Liver (tissue), 8 donors: ENCODE measurements at regions not wholly inside any gene's neighbourhood (a gene's known extent, or its start where the extent isn't known, plus 50 kb on each side); places are given as distances from the start of the nearest gene placed in this dataset.

Experiments
- DNase-seq: peaks from one replicate; pipeline ENCODE4 v3.0.0-alpha.2; 2017; ENCODE audit warnings: low spot score
- H3K27ac ChIP-seq, 2 donors: one replicate each; pipeline ENCODE4 v1.7.0; 2013; ENCODE audit warnings: inconsistent platforms in 2 of 2, low read length in 2 of 2, control low read depth in 1 of 2, low read depth in 1 of 2, mild to moderate bottlenecking in 1 of 2
- H3K27me3 ChIP-seq, 4 donors: one replicate each; pipeline versions ENCODE4 v1.6.1 to v1.7.0; 2013; ENCODE audit warnings: low read length in 3 of 4, inconsistent platforms in 1 of 4, mild to moderate bottlenecking in 1 of 4, moderate library complexity in 1 of 4; ENCODE audit not compliant: control insufficient read depth in 4 of 4, insufficient read depth in 4 of 4
- H3K36me3 ChIP-seq, 4 donors: one replicate each; pipeline versions ENCODE4 v1.6.1 to v1.7.0; 2013; ENCODE audit warnings: low read length in 3 of 4, mild to moderate bottlenecking in 3 of 4, low read depth in 1 of 4, moderate library complexity in 1 of 4; ENCODE audit not compliant: control insufficient read depth in 4 of 4, insufficient read depth in 3 of 4
- H3K4me1 ChIP-seq, 4 donors: one replicate each; pipeline versions ENCODE4 v1.6.1 to v1.7.0; 2013; ENCODE audit warnings: low read length in 3 of 4, mild to moderate bottlenecking in 3 of 4, moderate library complexity in 1 of 4; ENCODE audit not compliant: control insufficient read depth in 4 of 4, insufficient read depth in 4 of 4
- H3K4me3 ChIP-seq, 3 donors: one replicate each; pipeline versions ENCODE4 v1.6.1 to v1.7.0; 2013; ENCODE audit warnings: low read length in 3 of 3, control low read depth in 1 of 3, low read depth in 1 of 3, mild to moderate bottlenecking in 1 of 3
- H3K9ac ChIP-seq, 2 donors: one replicate each; pipeline ENCODE4 v1.7.0; 2013; ENCODE audit warnings: low read length in 2 of 2, mild to moderate bottlenecking in 2 of 2, moderate library complexity in 2 of 2, control low read depth in 1 of 2, low read depth in 1 of 2
- H3K9me3 ChIP-seq, 4 donors: one replicate each; pipeline versions ENCODE4 v1.6.1 to v1.7.0; 2013; ENCODE audit warnings: low read length in 3 of 4; ENCODE audit not compliant: control insufficient read depth in 4 of 4
- EGR1 ChIP-seq, 2 donors: IDR thresholded peaks; 2 replicates each; pipeline ENCODE4 v1.6.1; 2016 to 2018; ENCODE audit warnings: antibody characterized with exemption in 2 of 2, low read depth in 2 of 2
- FOXA1 ChIP-seq: IDR thresholded peaks from 2 replicates; pipeline ENCODE4 v1.6.1; 2016; ENCODE audit warnings: antibody characterized with exemption
- FOXA2 ChIP-seq: IDR thresholded peaks from 2 replicates; pipeline ENCODE4 v1.6.1; 2016; ENCODE audit warnings: antibody characterized with exemption
- GABPA ChIP-seq, 2 donors: IDR thresholded peaks in 1 of 2; conservative IDR thresholded peaks in 1 of 2; 2 replicates each; pipeline ENCODE4 v1.6.1; 2016; ENCODE audit warnings: antibody characterized with exemption in 2 of 2, mild to moderate bottlenecking in 1 of 2, moderate library complexity in 1 of 2
- HNF4A ChIP-seq, 2 donors: conservative IDR thresholded peaks; 2 replicates each; pipeline ENCODE4 v1.6.1; 2016; ENCODE audit warnings: antibody characterized with exemption in 2 of 2, mild to moderate bottlenecking in 2 of 2
- HNF4G ChIP-seq: IDR thresholded peaks from 2 replicates; pipeline ENCODE4 v1.6.1; 2016; ENCODE audit warnings: antibody characterized with exemption
- JUND ChIP-seq, 2 donors: IDR thresholded peaks; 2 replicates each; pipeline ENCODE4 v1.6.1; 2016; ENCODE audit warnings: antibody characterized with exemption in 2 of 2
- NR2F2 ChIP-seq: IDR thresholded peaks from 2 replicates; pipeline ENCODE4 v1.6.1; 2016; ENCODE audit warnings: antibody characterized with exemption
- RAD21 ChIP-seq, 2 donors: IDR thresholded peaks; 2 replicates each; pipeline ENCODE4 v1.6.1; 2016; ENCODE audit warnings: antibody characterized with exemption in 2 of 2, mild to moderate bottlenecking in 2 of 2
- RXRA ChIP-seq, 2 donors: IDR thresholded peaks; 2 replicates each; pipeline ENCODE4 v1.6.1; 2017 to 2018; ENCODE audit warnings: antibody characterized with exemption in 2 of 2, mild to moderate bottlenecking in 1 of 2
- SP1 ChIP-seq: IDR thresholded peaks from 2 replicates; pipeline ENCODE4 v1.6.1; 2018; ENCODE audit warnings: antibody characterized with exemption, mild to moderate bottlenecking
- TAF1 ChIP-seq: conservative IDR thresholded peaks from 2 replicates; pipeline ENCODE4 v1.6.1; 2016; ENCODE audit warnings: antibody characterized with exemption, mild to moderate bottlenecking
- YY1 ChIP-seq: IDR thresholded peaks from 2 replicates; pipeline ENCODE4 v1.6.1; 2016; ENCODE audit warnings: antibody characterized with exemption, mild to moderate bottlenecking
- WGBS: extraction: QIAGEN DNeasy Blood & Tissue Kit; methylation state at CpG from one replicate; pipeline ENCODE4 v1.1.7; 2013; 5-methylcytosine and 5-hydroxymethylcytosine counted together
- TF ChIP-seq, protein P1 (sequence below): IDR thresholded peaks from 2 replicates; pipeline ENCODE4 v1.6.1; 2016; ENCODE audit warnings: antibody characterized with exemption
- TF ChIP-seq, protein P2 (sequence below): fragments of 150-350 bp; IDR thresholded peaks from 2 replicates; pipeline ENCODE4 v1.5.1; 2017; ENCODE audit warnings: improper control_type of control experiment, low read depth, low read length; ENCODE audit not compliant: missing input control
- TF ChIP-seq, protein P3 (sequence below): IDR thresholded peaks from 2 replicates; pipeline ENCODE4 v1.6.1; 2016; ENCODE audit warnings: antibody characterized with exemption
- TF ChIP-seq, protein P4 (sequence below): IDR thresholded peaks from 2 replicates; pipeline ENCODE4 v1.6.1; 2016; ENCODE audit warnings: antibody characterized with exemption
- TF ChIP-seq, protein P5 (sequence below): IDR thresholded peaks from 2 replicates; pipeline ENCODE4 v1.6.1; 2016; ENCODE audit warnings: antibody characterized with exemption, mild to moderate bottlenecking
- donor health status: healthy.
- donor health status: healthy.
- donor health status: healthy.
- donor health status: healthy.
- donor health status: healthy.

DNA sequence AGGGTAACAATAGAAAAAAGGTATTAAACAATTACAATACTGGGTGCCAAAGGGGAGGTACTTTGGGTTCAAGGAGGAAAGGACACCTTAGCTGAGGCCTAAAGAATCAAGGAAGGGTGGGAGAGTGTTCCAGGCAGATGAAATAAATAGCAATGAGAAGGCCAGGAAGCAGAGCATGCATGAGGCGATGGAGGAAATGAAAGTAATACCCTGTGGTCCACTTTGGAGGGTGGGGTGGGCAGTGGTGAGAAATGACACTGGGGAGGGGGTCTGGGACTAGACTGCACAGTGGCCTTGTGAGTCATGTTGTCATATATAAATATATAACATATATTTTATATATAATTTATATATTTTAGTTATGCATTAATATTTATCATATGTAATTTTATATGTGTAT, 55.9 kb downstream of the BHLHE40 start:
- H3K4me1 ChIP-seq = no peaks in the 10 kb centered on the region
- H3K36me3 ChIP-seq = no peaks in the 10 kb centered on the region
- DNase-seq = no peak
- H3K9me3 ChIP-seq = no peaks in the 10 kb centered on the region
- H3K27me3 ChIP-seq = no peaks in the 10 kb centered on the region
- TF ChIP-seq, protein P1, sequence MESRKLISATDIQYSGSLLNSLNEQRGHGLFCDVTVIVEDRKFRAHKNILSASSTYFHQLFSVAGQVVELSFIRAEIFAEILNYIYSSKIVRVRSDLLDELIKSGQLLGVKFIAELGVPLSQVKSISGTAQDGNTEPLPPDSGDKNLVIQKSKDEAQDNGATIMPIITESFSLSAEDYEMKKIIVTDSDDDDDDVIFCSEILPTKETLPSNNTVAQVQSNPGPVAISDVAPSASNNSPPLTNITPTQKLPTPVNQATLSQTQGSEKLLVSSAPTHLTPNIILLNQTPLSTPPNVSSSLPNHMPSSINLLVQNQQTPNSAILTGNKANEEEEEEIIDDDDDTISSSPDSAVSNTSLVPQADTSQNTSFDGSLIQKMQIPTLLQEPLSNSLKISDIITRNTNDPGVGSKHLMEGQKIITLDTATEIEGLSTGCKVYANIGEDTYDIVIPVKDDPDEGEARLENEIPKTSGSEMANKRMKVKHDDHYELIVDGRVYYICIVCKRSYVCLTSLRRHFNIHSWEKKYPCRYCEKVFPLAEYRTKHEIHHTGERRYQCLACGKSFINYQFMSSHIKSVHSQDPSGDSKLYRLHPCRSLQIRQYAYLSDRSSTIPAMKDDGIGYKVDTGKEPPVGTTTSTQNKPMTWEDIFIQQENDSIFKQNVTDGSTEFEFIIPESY = no peak
- no peak for TF ChIP-seq NR2F2
- no peak for TF ChIP-seq JUND (IDR thresholded peaks at IDR 0.05)
- TF ChIP-seq TAF1 = no peak
- TF ChIP-seq, protein P2, sequence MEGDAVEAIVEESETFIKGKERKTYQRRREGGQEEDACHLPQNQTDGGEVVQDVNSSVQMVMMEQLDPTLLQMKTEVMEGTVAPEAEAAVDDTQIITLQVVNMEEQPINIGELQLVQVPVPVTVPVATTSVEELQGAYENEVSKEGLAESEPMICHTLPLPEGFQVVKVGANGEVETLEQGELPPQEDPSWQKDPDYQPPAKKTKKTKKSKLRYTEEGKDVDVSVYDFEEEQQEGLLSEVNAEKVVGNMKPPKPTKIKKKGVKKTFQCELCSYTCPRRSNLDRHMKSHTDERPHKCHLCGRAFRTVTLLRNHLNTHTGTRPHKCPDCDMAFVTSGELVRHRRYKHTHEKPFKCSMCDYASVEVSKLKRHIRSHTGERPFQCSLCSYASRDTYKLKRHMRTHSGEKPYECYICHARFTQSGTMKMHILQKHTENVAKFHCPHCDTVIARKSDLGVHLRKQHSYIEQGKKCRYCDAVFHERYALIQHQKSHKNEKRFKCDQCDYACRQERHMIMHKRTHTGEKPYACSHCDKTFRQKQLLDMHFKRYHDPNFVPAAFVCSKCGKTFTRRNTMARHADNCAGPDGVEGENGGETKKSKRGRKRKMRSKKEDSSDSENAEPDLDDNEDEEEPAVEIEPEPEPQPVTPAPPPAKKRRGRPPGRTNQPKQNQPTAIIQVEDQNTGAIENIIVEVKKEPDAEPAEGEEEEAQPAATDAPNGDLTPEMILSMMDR = no peak
- no peak for TF ChIP-seq FOXA2
- TF ChIP-seq RXRA (IDR thresholded peaks at IDR 0.05) = no peak
- H3K27ac ChIP-seq = no peak overlapping the region
- H3K9ac ChIP-seq = no peak overlapping the region
- 90% methylated on average over 1 of the region's 1 CpG for WGBS
- no peak overlapping the region for H3K4me3 ChIP-seq

DNA sequence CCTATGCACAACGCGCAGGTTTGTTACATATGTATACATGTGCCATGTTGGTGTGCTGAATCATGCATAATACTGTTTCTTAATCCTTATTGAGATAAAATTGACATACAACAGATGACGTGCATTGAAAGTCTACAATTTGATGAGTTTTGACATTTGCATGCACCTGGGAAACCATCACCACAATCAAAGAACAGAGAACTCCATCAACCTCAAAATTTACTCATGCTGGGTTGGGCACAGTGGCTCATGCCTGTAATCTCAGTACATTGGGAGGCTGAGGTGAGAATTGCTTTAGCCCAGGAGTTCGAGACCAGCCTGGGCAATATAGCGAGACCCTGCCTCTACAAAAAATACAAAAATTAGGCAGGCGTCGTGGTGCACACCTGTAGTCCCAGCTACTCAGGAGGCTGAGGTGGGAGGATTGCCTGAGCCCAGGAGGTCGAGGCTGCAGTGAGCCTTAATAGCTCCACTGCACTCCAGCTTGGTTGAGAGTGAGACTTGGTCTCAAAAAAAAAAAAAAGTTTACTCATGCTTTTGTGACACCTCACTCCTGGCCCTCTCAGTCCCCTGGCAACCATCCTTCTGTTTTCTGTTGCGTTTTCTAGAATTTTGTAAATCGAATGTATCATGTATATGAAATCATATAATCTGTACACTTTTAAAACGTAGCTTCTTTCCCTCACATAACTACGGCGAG, 56.6 kb downstream of the BHLHE40 start:
- no peaks in the 10 kb centered on the region for H3K36me3 ChIP-seq
- TF ChIP-seq TAF1 = no peak
- TF ChIP-seq GABPA (IDR thresholded peaks at IDR 0.05 in 1 of 2, conservative IDR thresholded peaks at IDR 0.05 in 1 of 2) = no peak
- TF ChIP-seq NR2F2 = no peak
- no peak for TF ChIP-seq FOXA2
- TF ChIP-seq, protein P3, sequence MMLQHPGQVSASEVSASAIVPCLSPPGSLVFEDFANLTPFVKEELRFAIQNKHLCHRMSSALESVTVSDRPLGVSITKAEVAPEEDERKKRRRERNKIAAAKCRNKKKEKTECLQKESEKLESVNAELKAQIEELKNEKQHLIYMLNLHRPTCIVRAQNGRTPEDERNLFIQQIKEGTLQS = no peak
- TF ChIP-seq EGR1 (IDR thresholded peaks at IDR 0.05; ENCODE audit: low read depth in 2 of 2) = no peak
- TF ChIP-seq, protein P4, sequence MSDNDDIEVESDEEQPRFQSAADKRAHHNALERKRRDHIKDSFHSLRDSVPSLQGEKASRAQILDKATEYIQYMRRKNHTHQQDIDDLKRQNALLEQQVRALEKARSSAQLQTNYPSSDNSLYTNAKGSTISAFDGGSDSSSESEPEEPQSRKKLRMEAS = no peak
- TF ChIP-seq, protein P2 = no peak
- TF ChIP-seq RAD21 (IDR thresholded peaks at IDR 0.05) = no peak
- no peak for TF ChIP-seq JUND (IDR thresholded peaks at IDR 0.05)
- TF ChIP-seq, protein P1 = no peak
- TF ChIP-seq YY1 = no peak
- no peak for TF ChIP-seq RXRA (IDR thresholded peaks at IDR 0.05)
- no peak for TF ChIP-seq FOXA1
- no peak for TF ChIP-seq SP1
- TF ChIP-seq, protein P5, sequence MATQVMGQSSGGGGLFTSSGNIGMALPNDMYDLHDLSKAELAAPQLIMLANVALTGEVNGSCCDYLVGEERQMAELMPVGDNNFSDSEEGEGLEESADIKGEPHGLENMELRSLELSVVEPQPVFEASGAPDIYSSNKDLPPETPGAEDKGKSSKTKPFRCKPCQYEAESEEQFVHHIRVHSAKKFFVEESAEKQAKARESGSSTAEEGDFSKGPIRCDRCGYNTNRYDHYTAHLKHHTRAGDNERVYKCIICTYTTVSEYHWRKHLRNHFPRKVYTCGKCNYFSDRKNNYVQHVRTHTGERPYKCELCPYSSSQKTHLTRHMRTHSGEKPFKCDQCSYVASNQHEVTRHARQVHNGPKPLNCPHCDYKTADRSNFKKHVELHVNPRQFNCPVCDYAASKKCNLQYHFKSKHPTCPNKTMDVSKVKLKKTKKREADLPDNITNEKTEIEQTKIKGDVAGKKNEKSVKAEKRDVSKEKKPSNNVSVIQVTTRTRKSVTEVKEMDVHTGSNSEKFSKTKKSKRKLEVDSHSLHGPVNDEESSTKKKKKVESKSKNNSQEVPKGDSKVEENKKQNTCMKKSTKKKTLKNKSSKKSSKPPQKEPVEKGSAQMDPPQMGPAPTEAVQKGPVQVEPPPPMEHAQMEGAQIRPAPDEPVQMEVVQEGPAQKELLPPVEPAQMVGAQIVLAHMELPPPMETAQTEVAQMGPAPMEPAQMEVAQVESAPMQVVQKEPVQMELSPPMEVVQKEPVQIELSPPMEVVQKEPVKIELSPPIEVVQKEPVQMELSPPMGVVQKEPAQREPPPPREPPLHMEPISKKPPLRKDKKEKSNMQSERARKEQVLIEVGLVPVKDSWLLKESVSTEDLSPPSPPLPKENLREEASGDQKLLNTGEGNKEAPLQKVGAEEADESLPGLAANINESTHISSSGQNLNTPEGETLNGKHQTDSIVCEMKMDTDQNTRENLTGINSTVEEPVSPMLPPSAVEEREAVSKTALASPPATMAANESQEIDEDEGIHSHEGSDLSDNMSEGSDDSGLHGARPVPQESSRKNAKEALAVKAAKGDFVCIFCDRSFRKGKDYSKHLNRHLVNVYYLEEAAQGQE = no peak
- no peak for TF ChIP-seq HNF4G
- no peak for TF ChIP-seq HNF4A (conservative IDR thresholded peaks at IDR 0.05)
- H3K27ac ChIP-seq = no peak overlapping the region
- no peaks in the 10 kb centered on the region for H3K4me1 ChIP-seq
- no peak overlapping the region for H3K4me3 ChIP-seq
- no peaks in the 10 kb centered on the region for H3K27me3 ChIP-seq
- H3K9ac ChIP-seq = no peak overlapping the region
- WGBS = 90% methylated on average over 13 of the region's 13 CpGs
- DNase-seq = no peak
- no peaks in the 10 kb centered on the region for H3K9me3 ChIP-seq
